ENCODE measurements at regions not wholly inside any gene's neighbourhood (a gene's known extent, or its start where the extent isn't known, plus 50 kb on each side); places are given as distances from the start of the nearest gene placed in this dataset.

GRCh38 chr3:150348500-150348899 is 59.6 kb upstream of the TSC22D2 start:
- H3K4me1 ChIP-seq (ENCODE audit: insufficient read depth, low read length) = no peaks in the 10 kb centered on the region
- no peaks in the 10 kb centered on the region for H3K27me3 ChIP-seq (ENCODE audit: control insufficient read depth in 1 of 2, insufficient read depth in 2 of 2, low read length in 2 of 2)
- H3K27me3 Mint-ChIP-seq = peaks cover 12% of the 10 kb centered on the region
- no peak overlapping the region for H3K4me3 ChIP-seq (ENCODE audit: low read length)
- H3K27ac ChIP-seq (ENCODE audit: low read depth in 1 of 2, low read length in 2 of 2) = no peak overlapping the region
- no peaks in the 10 kb centered on the region for H3K36me3 ChIP-seq (ENCODE audit: insufficient read depth, low read length)
- TF ChIP-seq, protein P1, sequence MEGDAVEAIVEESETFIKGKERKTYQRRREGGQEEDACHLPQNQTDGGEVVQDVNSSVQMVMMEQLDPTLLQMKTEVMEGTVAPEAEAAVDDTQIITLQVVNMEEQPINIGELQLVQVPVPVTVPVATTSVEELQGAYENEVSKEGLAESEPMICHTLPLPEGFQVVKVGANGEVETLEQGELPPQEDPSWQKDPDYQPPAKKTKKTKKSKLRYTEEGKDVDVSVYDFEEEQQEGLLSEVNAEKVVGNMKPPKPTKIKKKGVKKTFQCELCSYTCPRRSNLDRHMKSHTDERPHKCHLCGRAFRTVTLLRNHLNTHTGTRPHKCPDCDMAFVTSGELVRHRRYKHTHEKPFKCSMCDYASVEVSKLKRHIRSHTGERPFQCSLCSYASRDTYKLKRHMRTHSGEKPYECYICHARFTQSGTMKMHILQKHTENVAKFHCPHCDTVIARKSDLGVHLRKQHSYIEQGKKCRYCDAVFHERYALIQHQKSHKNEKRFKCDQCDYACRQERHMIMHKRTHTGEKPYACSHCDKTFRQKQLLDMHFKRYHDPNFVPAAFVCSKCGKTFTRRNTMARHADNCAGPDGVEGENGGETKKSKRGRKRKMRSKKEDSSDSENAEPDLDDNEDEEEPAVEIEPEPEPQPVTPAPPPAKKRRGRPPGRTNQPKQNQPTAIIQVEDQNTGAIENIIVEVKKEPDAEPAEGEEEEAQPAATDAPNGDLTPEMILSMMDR (IDR thresholded peaks at IDR 0.05) = no peak
- DNase-seq (peak in 2 of 14 experiments; percentile 5 to 13), ATAC-seq (ENCODE audit: poor library complexity) (no peak)
- H3K27ac Mint-ChIP-seq = no peak overlapping the region
- no peak overlapping the region for H3K4me3 Mint-ChIP-seq
- ChIA-PET POLR2A (interaction anchor here (0.7 kb wide), 1 partner anchor 96 kb away, joined by 3 read pairs; no protein-coding TSS in a partner anchor), CTCF (interaction anchor here (0.6 kb wide), 1 partner anchor 167 kb away, joined by 3 read pairs; no protein-coding TSS in a partner anchor)
- H3K9me3 ChIP-seq (ENCODE audit: control insufficient read depth in 1 of 2, insufficient read depth in 1 of 2, low read length in 2 of 2) = no peaks in the 10 kb centered on the region
- intact Hi-C loops (cut with DNase I, micrococcal nuclease) = no loop called here
- no peaks in the 10 kb centered on the region for H3K9me3 Mint-ChIP-seq
- H3K36me3 Mint-ChIP-seq (ENCODE audit: low read depth) = no peaks in the 10 kb centered on the region
- H3K4me1 Mint-ChIP-seq (ENCODE audit: low read depth) = no peaks in the 10 kb centered on the region

DNA sequence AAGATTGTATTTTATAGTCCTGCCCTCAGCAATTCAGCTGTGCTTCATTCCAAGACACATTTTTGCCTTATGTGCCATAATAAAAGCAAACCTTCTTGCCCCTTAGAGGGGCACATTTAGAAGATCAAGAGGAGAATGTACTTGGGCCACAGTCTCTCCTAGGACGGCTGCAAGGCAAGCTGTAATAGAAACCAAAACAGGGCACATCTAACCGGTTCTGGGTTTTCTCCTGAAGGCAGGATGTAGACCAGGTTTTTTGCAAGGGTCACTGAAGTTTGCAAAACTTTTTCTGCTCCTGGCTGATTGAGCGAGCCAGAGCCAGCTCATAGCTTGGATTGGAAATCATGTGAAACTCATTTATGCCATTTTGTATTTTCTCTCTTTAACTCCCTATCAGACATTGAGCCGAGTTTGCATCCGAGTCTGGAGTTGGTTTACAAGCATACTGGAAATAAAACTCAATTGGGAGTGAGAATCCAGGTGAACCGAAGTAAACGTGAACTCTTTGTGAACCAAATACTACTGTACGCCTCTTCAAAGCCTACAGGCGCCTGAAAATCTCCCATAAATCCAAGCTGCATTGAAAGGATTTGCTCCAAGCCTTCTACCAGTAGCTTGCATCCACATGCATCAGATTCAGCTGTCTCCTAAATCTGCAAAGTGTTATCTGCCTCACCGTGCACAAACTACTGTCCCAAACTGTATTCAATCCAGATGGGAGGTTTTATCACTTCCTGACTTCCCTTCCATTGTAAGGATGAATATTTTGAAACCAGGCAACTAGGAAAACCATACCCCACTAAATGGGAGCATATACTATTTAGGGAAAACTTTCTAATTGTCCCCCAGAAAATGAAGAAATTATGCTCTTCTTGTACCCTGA is 60.9 kb upstream of the TSC22D2 start:
- Histone ChIP-seq H3K9me3 (ENCODE audit: control insufficient read depth in 1 of 2, insufficient read depth in 1 of 2, low read length in 2 of 2) (no peaks in the 10 kb centered on the region), H3K27me3 (ENCODE audit: control insufficient read depth in 1 of 2, insufficient read depth in 2 of 2, low read length in 2 of 2) (no peaks in the 10 kb centered on the region), H3K4me3 (ENCODE audit: low read length) (no peak overlapping the region), H3K36me3 (ENCODE audit: insufficient read depth, low read length) (no peaks in the 10 kb centered on the region), H3K27ac (ENCODE audit: low read depth in 1 of 2, low read length in 2 of 2) (no peak overlapping the region), H3K4me1 (ENCODE audit: insufficient read depth, low read length) (no peaks in the 10 kb centered on the region)
- Mint-ChIP-seq H3K9me3 (no peaks in the 10 kb centered on the region), H3K36me3 (ENCODE audit: low read depth) (no peaks in the 10 kb centered on the region), H3K4me3 (no peak overlapping the region), H3K27me3 (peaks cover 12% of the 10 kb centered on the region), H3K4me1 (ENCODE audit: low read depth) (no peaks in the 10 kb centered on the region), H3K27ac (no peak overlapping the region)
- intact Hi-C loops (cut with DNase I, micrococcal nuclease) = no loop called here
- TF ChIP-seq, protein P1 (IDR thresholded peaks at IDR 0.05) = no peak
- CTCF ChIA-PET = interaction anchor here (0.6 to 1.4 kb wide), 2 partner anchors 13 to 169 kb away, joined by 3 read pairs; no protein-coding TSS in a partner anchor
- DNase-seq (no peak), ATAC-seq (ENCODE audit: poor library complexity) (no peak)
- POLR2A ChIA-PET = no interaction called here

DNA sequence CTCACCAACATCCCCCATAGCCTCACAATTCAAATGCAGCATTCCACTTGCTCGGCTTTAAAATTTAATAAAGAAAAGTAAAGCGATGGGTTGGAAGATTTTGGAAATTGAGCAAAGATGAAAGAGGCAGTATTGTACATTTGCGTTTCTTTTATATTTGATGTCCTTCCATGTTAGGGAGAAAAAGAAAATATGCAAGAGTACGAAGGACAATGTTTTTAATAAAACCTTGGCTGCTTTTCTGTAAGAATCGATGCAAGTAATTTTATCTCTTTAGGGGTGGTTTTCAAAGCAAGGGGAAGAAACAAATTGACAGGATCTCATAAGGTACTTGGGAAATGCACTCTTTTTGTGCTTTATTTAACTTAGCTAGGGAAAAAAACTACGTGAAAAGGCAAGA is 61.8 kb upstream of the TSC22D2 start:
- no peak overlapping the region for H3K27ac ChIP-seq (ENCODE audit: low read depth in 1 of 2, low read length in 2 of 2)
- H3K9me3 ChIP-seq (ENCODE audit: control insufficient read depth in 1 of 2, insufficient read depth in 1 of 2, low read length in 2 of 2) = no peaks in the 10 kb centered on the region
- H3K27me3 ChIP-seq (ENCODE audit: control insufficient read depth in 1 of 2, insufficient read depth in 2 of 2, low read length in 2 of 2) = no peaks in the 10 kb centered on the region
- no peak overlapping the region for H3K27ac Mint-ChIP-seq
- CTCF ChIA-PET = interaction anchor here (1.4 kb wide), 1 partner anchor 12 kb away, joined by 3 read pairs; no protein-coding TSS in a partner anchor
- no peaks in the 10 kb centered on the region for H3K36me3 ChIP-seq (ENCODE audit: insufficient read depth, low read length)
- no peak overlapping the region for H3K4me3 ChIP-seq (ENCODE audit: low read length)
- H3K9me3 Mint-ChIP-seq = no peaks in the 10 kb centered on the region
- H3K4me1 ChIP-seq (ENCODE audit: insufficient read depth, low read length) = no peaks in the 10 kb centered on the region
- DNase-seq = no peak
- TF ChIP-seq, protein P1 (IDR thresholded peaks at IDR 0.05) = no peak
- H3K27me3 Mint-ChIP-seq = peaks cover 12% of the 10 kb centered on the region
- H3K4me1 Mint-ChIP-seq (ENCODE audit: low read depth) = no peaks in the 10 kb centered on the region
- POLR2A ChIA-PET = interaction anchor here (0.6 kb wide), 1 partner anchor 12 kb away, joined by 5 read pairs; no protein-coding TSS in a partner anchor
- no peak for ATAC-seq (ENCODE audit: poor library complexity)
- H3K4me3 Mint-ChIP-seq = no peak overlapping the region
- intact Hi-C loops (cut with DNase I, micrococcal nuclease) = no loop called here
- no peaks in the 10 kb centered on the region for H3K36me3 Mint-ChIP-seq (ENCODE audit: low read depth)
